Keratinocyte (primary cell): ENCODE measurements at regions not wholly inside any gene's neighbourhood (a gene's known extent, or its start where the extent isn't known, plus 50 kb on each side); places are given as distances from the start of the nearest gene placed in this dataset.

ENCODE experiments used
- DNase-seq: peaks from one replicate; pipeline ENCODE4 v3.0.0-alpha.2; 2011; ENCODE audit warnings: low read depth, missing footprints, low spot score
- FAIRE-seq: peaks from 2 replicates; lab custom pipeline; 2011; peaks lifted over from hg19 to GRCh38; lab: Jason Lieb, UNC
- H2AFZ ChIP-seq: 2 replicates; pipeline ENCODE4 v1.6.0; 2012; ENCODE audit warnings: low read length, control low read depth, inconsistent platforms; ENCODE audit not compliant: control insufficient read depth
- H3K27ac ChIP-seq: 2 replicates; pipeline ENCODE4 v1.5.1; 2011; ENCODE audit warnings: low read length; ENCODE audit not compliant: control insufficient read depth, insufficient read depth
- H3K27me3 ChIP-seq: 3 replicates; pipeline ENCODE4 v1.6.0; 2011; ENCODE audit warnings: low read length; ENCODE audit not compliant: control insufficient read depth, insufficient read depth; ENCODE audit errors: extremely low read depth
- H3K36me3 ChIP-seq, 2 experiments: 2 replicates in 1 of 2; 3 replicates in 1 of 2; pipeline ENCODE4 v1.5.1; 2011; ENCODE audit warnings: low read length in 2 of 2, mild to moderate bottlenecking in 1 of 2; ENCODE audit not compliant: control insufficient read depth in 2 of 2, insufficient read depth in 2 of 2; ENCODE audit errors: extremely low read depth in 1 of 2
- H3K4me1 ChIP-seq: 3 replicates; pipeline ENCODE4 v1.5.1; 2011; ENCODE audit warnings: low read length; ENCODE audit not compliant: control insufficient read depth, insufficient read depth; ENCODE audit errors: extremely low read depth
- H3K4me2 ChIP-seq: 3 replicates; pipeline ENCODE4 v1.6.0; 2011; ENCODE audit warnings: low read depth, low read length; ENCODE audit not compliant: control insufficient read depth, insufficient read depth; ENCODE audit errors: extremely low read depth
- H3K4me3 ChIP-seq, 3 experiments: fragments of 200-600 bp in 1 of 3; sonication (generic) in 1 of 3; 2 replicates in 2 of 3; 3 replicates in 1 of 3; pipeline ENCODE4 v1.5.1; 2011 to 2016; ENCODE audit warnings: low read length in 3 of 3, mild to moderate bottlenecking in 3 of 3, control low read depth in 2 of 3, inconsistent platforms in 1 of 3, low read depth in 1 of 3, mixed read lengths in 1 of 3, mixed run types in 1 of 3, moderate library complexity in 1 of 3; ENCODE audit not compliant: control insufficient read depth in 2 of 3, insufficient read depth in 2 of 3; ENCODE audit errors: extremely low read depth in 1 of 3
- H3K79me2 ChIP-seq: 2 replicates; pipeline ENCODE4 v1.6.0; 2012; ENCODE audit warnings: low read length; ENCODE audit not compliant: control insufficient read depth, insufficient read depth
- H3K9ac ChIP-seq: 3 replicates; pipeline ENCODE4 v1.6.0; 2011; ENCODE audit warnings: low read length; ENCODE audit not compliant: control insufficient read depth, insufficient read depth; ENCODE audit errors: extremely low read depth
- H3K9me1 ChIP-seq: 3 replicates; pipeline ENCODE4 v1.6.0; 2011; ENCODE audit warnings: low read length; ENCODE audit not compliant: control insufficient read depth, insufficient read depth; ENCODE audit errors: extremely low read depth
- H3K9me3 ChIP-seq: 2 replicates; pipeline ENCODE4 v1.5.1; 2012; ENCODE audit warnings: low read depth, low read length; ENCODE audit not compliant: control insufficient read depth
- H4K20me1 ChIP-seq: 3 replicates; pipeline ENCODE4 v1.6.0; 2011; ENCODE audit warnings: low read length; ENCODE audit not compliant: control insufficient read depth, insufficient read depth; ENCODE audit errors: extremely low read depth
- EZH2 ChIP-seq: IDR thresholded peaks from one replicate; pipeline ENCODE4 v1.6.1; 2012; ENCODE audit warnings: inconsistent platforms, mild to moderate bottlenecking, low read length, moderate library complexity
- dilution Hi-C: fragments of 300-500 bp; cut with MboI; formaldehyde crosslinking; loops from one replicate; pipeline ENCODE4 v1.7.0; 2020; ENCODE audit warnings: low sequenced_read_pairs; ENCODE audit not compliant: extremely low pct_ligation_motif_present
- TF ChIP-seq, protein P1 (sequence below), 3 experiments: IDR thresholded peaks in 1 of 3; conservative IDR thresholded peaks in 1 of 3; optimal IDR thresholded peaks in 1 of 3; 2 replicates in 2 of 3; 3 replicates in 1 of 3; pipeline versions ENCODE3 to v1.5.1; 2011; ENCODE audit warnings: low read length in 3 of 3, mild to moderate bottlenecking in 3 of 3, moderate library complexity in 2 of 3, control low read depth in 1 of 3, inconsistent platforms in 1 of 3; ENCODE audit not compliant: insufficient read depth in 2 of 3; ENCODE audit errors: extremely low read depth in 1 of 3

DNA sequence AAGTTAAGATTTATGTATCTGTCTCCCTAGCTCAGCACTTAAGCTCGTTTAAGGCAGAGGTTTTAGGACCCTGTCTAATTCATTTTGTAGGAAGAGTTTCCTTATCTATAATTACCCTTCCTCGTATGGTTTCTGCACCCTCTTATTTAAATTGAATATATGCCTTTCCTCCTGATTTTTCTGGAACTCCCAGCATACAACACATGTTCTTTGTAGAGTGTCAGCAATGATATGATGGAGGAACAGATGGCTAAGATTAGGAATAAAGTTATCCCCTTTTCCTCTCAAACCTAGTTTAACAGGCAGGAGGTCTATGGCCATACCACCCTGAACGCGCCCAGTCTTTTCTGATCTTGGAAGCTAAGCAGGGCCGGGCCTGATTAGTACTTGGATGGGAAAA, 359.5 kb downstream of the PCDH17 start:
- Histone ChIP-seq H3K9ac (no peak overlapping the region), H3K36me3 (no peaks in the 10 kb centered on the region), H3K27me3 (no peaks in the 10 kb centered on the region), H4K20me1 (no peaks in the 10 kb centered on the region), H3K27ac (no peak overlapping the region), H3K79me2 (no peaks in the 10 kb centered on the region), H2AFZ (no peak overlapping the region), H3K4me2 (no peak overlapping the region), H3K9me1 (no peaks in the 10 kb centered on the region), H3K9me3 (no peaks in the 10 kb centered on the region), H3K4me1 (no peaks in the 10 kb centered on the region), H3K4me3 (no peak overlapping the region)
- TF ChIP-seq EZH2, result no peak
- TF ChIP-seq, protein P1, sequence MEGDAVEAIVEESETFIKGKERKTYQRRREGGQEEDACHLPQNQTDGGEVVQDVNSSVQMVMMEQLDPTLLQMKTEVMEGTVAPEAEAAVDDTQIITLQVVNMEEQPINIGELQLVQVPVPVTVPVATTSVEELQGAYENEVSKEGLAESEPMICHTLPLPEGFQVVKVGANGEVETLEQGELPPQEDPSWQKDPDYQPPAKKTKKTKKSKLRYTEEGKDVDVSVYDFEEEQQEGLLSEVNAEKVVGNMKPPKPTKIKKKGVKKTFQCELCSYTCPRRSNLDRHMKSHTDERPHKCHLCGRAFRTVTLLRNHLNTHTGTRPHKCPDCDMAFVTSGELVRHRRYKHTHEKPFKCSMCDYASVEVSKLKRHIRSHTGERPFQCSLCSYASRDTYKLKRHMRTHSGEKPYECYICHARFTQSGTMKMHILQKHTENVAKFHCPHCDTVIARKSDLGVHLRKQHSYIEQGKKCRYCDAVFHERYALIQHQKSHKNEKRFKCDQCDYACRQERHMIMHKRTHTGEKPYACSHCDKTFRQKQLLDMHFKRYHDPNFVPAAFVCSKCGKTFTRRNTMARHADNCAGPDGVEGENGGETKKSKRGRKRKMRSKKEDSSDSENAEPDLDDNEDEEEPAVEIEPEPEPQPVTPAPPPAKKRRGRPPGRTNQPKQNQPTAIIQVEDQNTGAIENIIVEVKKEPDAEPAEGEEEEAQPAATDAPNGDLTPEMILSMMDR (optimal IDR thresholded peaks at IDR 0.05 in 1 of 3, IDR thresholded peaks at IDR 0.05 in 1 of 3, conservative IDR thresholded peaks at IDR 0.05 in 1 of 3; ENCODE audit: extremely low read depth in 1 of 3, insufficient read depth in 2 of 3, low read length in 3 of 3), result no peak
- no peak for FAIRE-seq
- DNase-seq, result no peak
- dilution Hi-C loops, result no loop called here

DNA sequence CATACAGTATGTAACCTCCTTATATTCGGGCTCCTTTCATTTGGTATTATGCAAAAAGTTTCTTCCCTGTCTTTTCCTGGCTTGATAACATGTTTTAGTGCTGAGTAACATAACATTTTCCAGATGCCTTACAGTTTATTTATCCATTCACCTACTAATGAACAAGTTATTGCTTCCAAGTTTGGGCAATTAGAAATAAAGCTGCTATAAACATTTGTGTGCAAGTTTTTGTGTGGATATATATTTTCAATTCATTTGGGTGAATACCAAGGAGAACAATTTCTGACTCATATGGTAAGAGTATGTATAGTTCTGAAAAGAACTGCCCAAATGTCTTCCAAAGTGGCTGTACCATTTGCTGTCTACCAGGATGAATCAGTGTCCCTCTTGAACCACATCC, 360.9 kb downstream of the PCDH17 start:
- Histone ChIP-seq H3K9me3 (no peaks in the 10 kb centered on the region), H4K20me1 (no peaks in the 10 kb centered on the region), H3K4me1 (no peaks in the 10 kb centered on the region), H3K36me3 (no peaks in the 10 kb centered on the region), H3K79me2 (no peaks in the 10 kb centered on the region), H2AFZ (no peak overlapping the region), H3K9me1 (no peaks in the 10 kb centered on the region), H3K4me2 (no peak overlapping the region), H3K27ac (no peak overlapping the region), H3K4me3 (no peak overlapping the region), H3K9ac (no peak overlapping the region), H3K27me3 (no peaks in the 10 kb centered on the region)
- DNase-seq (no peak), FAIRE-seq (no peak)
- TF ChIP-seq, protein P1 (optimal IDR thresholded peaks at IDR 0.05 in 1 of 3, IDR thresholded peaks at IDR 0.05 in 1 of 3, conservative IDR thresholded peaks at IDR 0.05 in 1 of 3; ENCODE audit: extremely low read depth in 1 of 3, insufficient read depth in 2 of 3, low read length in 3 of 3), result no peak
- no peak for TF ChIP-seq EZH2
- dilution Hi-C loops, result no loop called here
